Esophagus muscularis mucosa (tissue), 3 donors: ENCODE measurements at regions not wholly inside any gene's neighbourhood (a gene's known extent, or its start where the extent isn't known, plus 50 kb on each side); places are given as distances from the start of the nearest gene placed in this dataset.

Experiments used
- CTCF ChIP-seq, 3 experiments: fragments of 200-600 bp in 2 of 3; fragments of 450-650 bp in 1 of 3; sonication (generic) in 2 of 3; IDR thresholded peaks; one replicate each; pipeline ENCODE4 v1.5.1; 2017 to 2019; ENCODE audit warnings: antibody characterized with exemption in 3 of 3, mild to moderate bottlenecking in 2 of 3, moderate library complexity in 1 of 3
- EP300 ChIP-seq: sonication (generic); formaldehyde crosslinking; IDR thresholded peaks from one replicate; pipeline ENCODE4 v1.6.1; 2017; ENCODE audit warnings: antibody characterized with exemption

GRCh38 chr12:9390761-9391160 lies 182.6 kb upstream of the PZP start:
- TF ChIP-seq CTCF (IDR thresholded peaks at IDR 0.05) (no peak), EP300 (no peak)
